ENCODE measurements at regions not wholly inside any gene's neighbourhood (a gene's known extent, or its start where the extent isn't known, plus 50 kb on each side); places are given as distances from the start of the nearest gene placed in this dataset.

- TF ChIP-seq GATA2 (IDR thresholded peaks at IDR 0.05; ENCODE audit: low read depth, low read length) (no peak), GATA3 (IDR thresholded peaks at IDR 0.05; ENCODE audit: low read depth, low read length) (no peak)
Measured at GRCh38 chr7:42292991-42293521, 56.0 kb upstream of the GLI3 start.

Measured in SH-SY5Y (cell line).